ENCODE measurements at regions not wholly inside any gene's neighbourhood (a gene's known extent, or its start where the extent isn't known, plus 50 kb on each side); places are given as distances from the start of the nearest gene placed in this dataset.
"Not testable (repeated sequence)": the region's sequence is repeated elsewhere in the genome, so short reads cannot be mapped to it uniquely, and the experiment has no call there.

GRCh38 chr3:25957026-25957425 lies 167.1 kb downstream of the OXSM start:
- DNase-seq, result no peak

GRCh38 chr3:25960776-25961175 lies 170.9 kb downstream of the OXSM start:
- DNase-seq, result no peak

GRCh38 chr3:25962255-25962654 lies 172.4 kb downstream of the OXSM start:
- DNase-seq, result no peak

- no peak for DNase-seq
Measured at GRCh38 chr3:25964141-25964540, 174.3 kb downstream of the OXSM start.

- DNase-seq, result no peak
Measured at GRCh38 chr3:25967385-25967784, 177.5 kb downstream of the OXSM start.

- no peak for DNase-seq
Measured at GRCh38 chr3:25971736-25972135, 181.8 kb downstream of the OXSM start.

GRCh38 chr3:25973122-25973521 lies 183.2 kb downstream of the OXSM start:
- no peak for DNase-seq

- no peak for DNase-seq
Measured at GRCh38 chr3:25982756-25983155, 192.9 kb downstream of the OXSM start.

- no peak for DNase-seq
Measured at GRCh38 chr3:25985621-25986020, 195.7 kb downstream of the OXSM start.

GRCh38 chr3:25992606-25993005 lies 202.7 kb downstream of the OXSM start:
- DNase-seq, result no peak

GRCh38 chr3:26004172-26004571 lies 214.3 kb downstream of the OXSM start:
- DNase-seq, result no peak

- no peak for DNase-seq
Measured at GRCh38 chr3:26011276-26011675, 221.4 kb downstream of the OXSM start.

GRCh38 chr3:26012241-26012745 lies 222.4 kb downstream of the OXSM start:
- no peak for DNase-seq

- no peak for DNase-seq
Measured at GRCh38 chr3:26015752-26016151, 225.9 kb downstream of the OXSM start.

GRCh38 chr3:26018889-26019288 lies 229.0 kb downstream of the OXSM start:
- no peak for DNase-seq

- not testable (repeated sequence) for DNase-seq
Measured at GRCh38 chr3:26024206-26024605, 234.3 kb downstream of the OXSM start.

- no peak for DNase-seq
Measured at GRCh38 chr3:26029321-26029720, 239.4 kb downstream of the OXSM start.

- not testable (repeated sequence) for DNase-seq
Measured at GRCh38 chr3:26042126-26042525, 252.2 kb downstream of the OXSM start.

- no peak for DNase-seq
Measured at GRCh38 chr3:26049951-26050350, 260.1 kb downstream of the OXSM start.

- DNase-seq, result no peak
Measured at GRCh38 chr3:26050776-26051175, 260.9 kb downstream of the OXSM start.

- DNase-seq, result no peak
Measured at GRCh38 chr3:26058901-26059321, 269.0 kb downstream of the OXSM start.

GRCh38 chr3:26061947-26062346 lies 272.1 kb downstream of the OXSM start:
- no peak for DNase-seq

- DNase-seq, result no peak
Measured at GRCh38 chr3:26064297-26064696, 274.4 kb downstream of the OXSM start.

- no peak for DNase-seq
Measured at GRCh38 chr3:26068890-26069289, 279.0 kb downstream of the OXSM start.

GRCh38 chr3:26070854-26071253 lies 281.0 kb downstream of the OXSM start:
- no peak for DNase-seq

- no peak for DNase-seq
Measured at GRCh38 chr3:26074080-26074479, 284.2 kb downstream of the OXSM start.
